ENCODE measurements at regions not wholly inside any gene's neighbourhood (a gene's known extent, or its start where the extent isn't known, plus 50 kb on each side); places are given as distances from the start of the nearest gene placed in this dataset.

GRCh38 chr22:48316257-48317250, 1511.1 kb downstream of the BRD1 start:
- no peaks in the 10 kb centered on the region for H3K9me2 ChIP-seq (ENCODE audit: insufficient read depth)
- H3K4me2 ChIP-seq (ENCODE audit: unreplicated experiment): no peak overlapping the region
- TF ChIP-seq EZH2 (IDR thresholded peaks at IDR 0.05; ENCODE audit: insufficient read depth, poor library complexity, severe bottlenecking) (no peak), EZH2phosphoT487 (IDR thresholded peaks at IDR 0.05; ENCODE audit: insufficient read depth, low read depth) (no peak)
- H3K27me3 ChIP-seq (replicated peaks; ENCODE audit: insufficient read depth): no peaks in the 10 kb centered on the region
- in situ Hi-C loops (cut with MboI): no loop called here
- DNase-seq: no peak
- H3K4me3 ChIP-seq: no peak overlapping the region
- H4K20me1 ChIP-seq (ENCODE audit: insufficient read depth): no peaks in the 10 kb centered on the region
- H3K9me3 ChIP-seq (ENCODE audit: low read depth): no peaks in the 10 kb centered on the region
- no peak overlapping the region for H3K9ac ChIP-seq
- no peaks in the 10 kb centered on the region for H3K79me2 ChIP-seq (ENCODE audit: insufficient read depth)
- no peaks in the 10 kb centered on the region for H3K36me3 ChIP-seq (ENCODE audit: low read depth)
- no peaks in the 10 kb centered on the region for H3K4me1 ChIP-seq (ENCODE audit: insufficient read depth)
- H2AFZ ChIP-seq: no peak overlapping the region
- H3F3A ChIP-seq (ENCODE audit: insufficient read depth): no peaks in the 10 kb centered on the region
- 36 to 53% methylated on average over 17 to 18 of the region's 19 CpGs for WGBS, 2 experiments (ENCODE audit: low coverage in 1 of 2, low lambda C conversion rate in 2 of 2, missing lambda C conversion rate in 2 of 2)
- no peak overlapping the region for H3K27ac ChIP-seq

- in situ Hi-C loops (cut with MboI): no loop called here
- H4K20me1 ChIP-seq (ENCODE audit: insufficient read depth): no peaks in the 10 kb centered on the region
- H3K9ac ChIP-seq: no peak overlapping the region
- H2AFZ ChIP-seq: no peak overlapping the region
- DNase-seq: no peak
- no peak overlapping the region for H3K4me2 ChIP-seq (ENCODE audit: unreplicated experiment)
- H3F3A ChIP-seq (ENCODE audit: insufficient read depth): no peaks in the 10 kb centered on the region
- no peaks in the 10 kb centered on the region for H3K9me3 ChIP-seq (ENCODE audit: low read depth)
- H3K9me2 ChIP-seq (ENCODE audit: insufficient read depth): no peaks in the 10 kb centered on the region
- no peak overlapping the region for H3K4me3 ChIP-seq
- no peaks in the 10 kb centered on the region for H3K27me3 ChIP-seq (replicated peaks; ENCODE audit: insufficient read depth)
- WGBS, 2 experiments (ENCODE audit: low coverage in 1 of 2, low lambda C conversion rate in 2 of 2, missing lambda C conversion rate in 2 of 2): 67% methylated on average over 21 to 23 of the region's 23 CpGs
- TF ChIP-seq EZH2phosphoT487 (IDR thresholded peaks at IDR 0.05; ENCODE audit: insufficient read depth, low read depth) (no peak), EZH2 (IDR thresholded peaks at IDR 0.05; ENCODE audit: insufficient read depth, poor library complexity, severe bottlenecking) (no peak)
- no peaks in the 10 kb centered on the region for H3K4me1 ChIP-seq (ENCODE audit: insufficient read depth)
- no peaks in the 10 kb centered on the region for H3K36me3 ChIP-seq (ENCODE audit: low read depth)
- no peak overlapping the region for H3K27ac ChIP-seq
- H3K79me2 ChIP-seq (ENCODE audit: insufficient read depth): no peaks in the 10 kb centered on the region
Observed at GRCh38 chr22:48315439-48316256, 1512.0 kb downstream of the BRD1 start.

GRCh38 chr22:48314073-48314472, 1513.6 kb downstream of the BRD1 start:
- Histone ChIP-seq H3K36me3 (ENCODE audit: low read depth) (no peaks in the 10 kb centered on the region), H3K79me2 (ENCODE audit: insufficient read depth) (no peaks in the 10 kb centered on the region), H3K4me1 (ENCODE audit: insufficient read depth) (no peaks in the 10 kb centered on the region), H3K4me2 (ENCODE audit: unreplicated experiment) (no peak overlapping the region), H3K9me2 (ENCODE audit: insufficient read depth) (no peaks in the 10 kb centered on the region), H3K27me3 (replicated peaks; ENCODE audit: insufficient read depth) (no peaks in the 10 kb centered on the region), H3K4me3 (no peak overlapping the region), H3K9ac (no peak overlapping the region), H3F3A (ENCODE audit: insufficient read depth) (no peaks in the 10 kb centered on the region), H4K20me1 (ENCODE audit: insufficient read depth) (no peaks in the 10 kb centered on the region), H3K27ac (no peak overlapping the region), H3K9me3 (ENCODE audit: low read depth) (no peaks in the 10 kb centered on the region), H2AFZ (no peak overlapping the region)
- WGBS, 2 experiments (ENCODE audit: low coverage in 1 of 2, low lambda C conversion rate in 2 of 2, missing lambda C conversion rate in 2 of 2): 1 to 2% methylated on average over 6 of the region's 6 CpGs
- in situ Hi-C loops (cut with MboI): no loop called here
- TF ChIP-seq EZH2phosphoT487 (IDR thresholded peaks at IDR 0.05; ENCODE audit: insufficient read depth, low read depth) (no peak), EZH2 (IDR thresholded peaks at IDR 0.05; ENCODE audit: insufficient read depth, poor library complexity, severe bottlenecking) (no peak)
- no peak for DNase-seq

- H3K79me2 ChIP-seq (ENCODE audit: insufficient read depth): no peaks in the 10 kb centered on the region
- H3K9me3 ChIP-seq (ENCODE audit: low read depth): no peaks in the 10 kb centered on the region
- TF ChIP-seq EZH2phosphoT487 (IDR thresholded peaks at IDR 0.05; ENCODE audit: insufficient read depth, low read depth): no peak
- no peak for TF ChIP-seq EZH2 (IDR thresholded peaks at IDR 0.05; ENCODE audit: insufficient read depth, poor library complexity, severe bottlenecking)
- no peak overlapping the region for H3K4me2 ChIP-seq (ENCODE audit: unreplicated experiment)
- H3K9ac ChIP-seq: no peak overlapping the region
- no peaks in the 10 kb centered on the region for H3K36me3 ChIP-seq (ENCODE audit: low read depth)
- H3K9me2 ChIP-seq (ENCODE audit: insufficient read depth): no peaks in the 10 kb centered on the region
- no peaks in the 10 kb centered on the region for H4K20me1 ChIP-seq (ENCODE audit: insufficient read depth)
- no peaks in the 10 kb centered on the region for H3K4me1 ChIP-seq (ENCODE audit: insufficient read depth)
- no peak overlapping the region for H3K4me3 ChIP-seq
- in situ Hi-C loops (cut with MboI): no loop called here
- H3F3A ChIP-seq (ENCODE audit: insufficient read depth): no peaks in the 10 kb centered on the region
- no peak overlapping the region for H2AFZ ChIP-seq
- H3K27ac ChIP-seq: no peak overlapping the region
- DNase-seq: no peak
- 22 to 24% methylated on average over 14 of the region's 14 CpGs for WGBS, 2 experiments (ENCODE audit: low coverage in 1 of 2, low lambda C conversion rate in 2 of 2, missing lambda C conversion rate in 2 of 2)
- H3K27me3 ChIP-seq (replicated peaks; ENCODE audit: insufficient read depth): no peaks in the 10 kb centered on the region
Observed at GRCh38 chr22:48313175-48313830, 1514.4 kb downstream of the BRD1 start.
